LNCAP (cell line): ENCODE measurements at regions not wholly inside any gene's neighbourhood (a gene's known extent, or its start where the extent isn't known, plus 50 kb on each side); places are given as distances from the start of the nearest gene placed in this dataset.

Source experiments
- TF ChIP-seq, protein P1 (sequence below): fragments of 450-650 bp; IDR thresholded peaks from 2 replicates; pipeline ENCODE4 v1.5.1; 2017; ENCODE audit warnings: mild to moderate bottlenecking

DNA sequence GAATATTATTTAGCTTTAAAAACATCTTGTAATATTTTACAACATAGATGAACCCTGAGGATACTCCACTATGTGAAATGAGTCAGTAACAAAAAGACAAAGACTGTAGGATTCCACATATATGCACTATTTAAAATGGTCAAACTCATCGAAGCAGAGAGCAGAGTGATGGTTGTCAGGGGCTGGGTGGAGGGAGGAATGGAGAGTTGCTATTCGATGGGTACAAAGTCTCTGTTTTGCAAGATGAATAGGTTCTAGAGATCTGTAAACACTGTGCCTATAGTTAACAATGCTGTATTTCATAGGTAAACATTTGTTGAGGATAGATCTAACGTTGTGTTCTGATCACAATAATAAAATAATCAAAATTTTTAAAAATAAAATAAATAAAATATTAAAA, 1675.9 kb upstream of the CELF4 start:
- TF ChIP-seq, protein P1, sequence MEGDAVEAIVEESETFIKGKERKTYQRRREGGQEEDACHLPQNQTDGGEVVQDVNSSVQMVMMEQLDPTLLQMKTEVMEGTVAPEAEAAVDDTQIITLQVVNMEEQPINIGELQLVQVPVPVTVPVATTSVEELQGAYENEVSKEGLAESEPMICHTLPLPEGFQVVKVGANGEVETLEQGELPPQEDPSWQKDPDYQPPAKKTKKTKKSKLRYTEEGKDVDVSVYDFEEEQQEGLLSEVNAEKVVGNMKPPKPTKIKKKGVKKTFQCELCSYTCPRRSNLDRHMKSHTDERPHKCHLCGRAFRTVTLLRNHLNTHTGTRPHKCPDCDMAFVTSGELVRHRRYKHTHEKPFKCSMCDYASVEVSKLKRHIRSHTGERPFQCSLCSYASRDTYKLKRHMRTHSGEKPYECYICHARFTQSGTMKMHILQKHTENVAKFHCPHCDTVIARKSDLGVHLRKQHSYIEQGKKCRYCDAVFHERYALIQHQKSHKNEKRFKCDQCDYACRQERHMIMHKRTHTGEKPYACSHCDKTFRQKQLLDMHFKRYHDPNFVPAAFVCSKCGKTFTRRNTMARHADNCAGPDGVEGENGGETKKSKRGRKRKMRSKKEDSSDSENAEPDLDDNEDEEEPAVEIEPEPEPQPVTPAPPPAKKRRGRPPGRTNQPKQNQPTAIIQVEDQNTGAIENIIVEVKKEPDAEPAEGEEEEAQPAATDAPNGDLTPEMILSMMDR = no peak

DNA sequence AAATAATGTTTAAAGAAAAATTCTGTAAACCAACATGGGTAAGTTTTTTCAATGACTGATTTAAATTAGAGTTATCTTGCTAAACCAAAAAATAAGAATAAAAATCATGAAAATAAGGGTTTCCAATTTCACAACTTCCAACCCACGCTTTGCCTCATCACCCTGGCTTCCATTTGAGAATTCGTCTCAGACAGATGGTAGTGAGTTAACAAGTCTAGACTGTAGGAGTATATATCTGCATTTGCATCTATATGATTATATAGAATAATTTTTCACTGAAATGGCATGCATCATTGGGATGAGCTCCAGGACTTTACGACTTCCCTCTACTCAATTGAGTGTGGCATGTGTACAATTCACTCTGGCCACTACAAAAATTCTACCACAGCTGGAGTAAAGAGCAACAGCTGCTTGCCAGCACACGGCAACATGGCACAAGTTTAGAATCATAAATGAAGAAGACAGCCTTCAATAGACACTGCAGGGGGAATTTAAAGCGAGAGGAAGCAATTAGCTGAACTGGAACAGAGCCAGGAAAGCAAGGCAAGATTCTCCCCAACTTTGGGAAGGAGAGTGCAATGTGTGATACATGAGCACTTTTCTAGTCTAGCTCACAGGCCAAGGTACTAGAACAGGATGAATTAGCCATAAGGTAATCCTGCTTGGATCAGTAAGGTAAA, 1673.5 kb upstream of the CELF4 start:
- TF ChIP-seq, protein P1 = no peak

DNA sequence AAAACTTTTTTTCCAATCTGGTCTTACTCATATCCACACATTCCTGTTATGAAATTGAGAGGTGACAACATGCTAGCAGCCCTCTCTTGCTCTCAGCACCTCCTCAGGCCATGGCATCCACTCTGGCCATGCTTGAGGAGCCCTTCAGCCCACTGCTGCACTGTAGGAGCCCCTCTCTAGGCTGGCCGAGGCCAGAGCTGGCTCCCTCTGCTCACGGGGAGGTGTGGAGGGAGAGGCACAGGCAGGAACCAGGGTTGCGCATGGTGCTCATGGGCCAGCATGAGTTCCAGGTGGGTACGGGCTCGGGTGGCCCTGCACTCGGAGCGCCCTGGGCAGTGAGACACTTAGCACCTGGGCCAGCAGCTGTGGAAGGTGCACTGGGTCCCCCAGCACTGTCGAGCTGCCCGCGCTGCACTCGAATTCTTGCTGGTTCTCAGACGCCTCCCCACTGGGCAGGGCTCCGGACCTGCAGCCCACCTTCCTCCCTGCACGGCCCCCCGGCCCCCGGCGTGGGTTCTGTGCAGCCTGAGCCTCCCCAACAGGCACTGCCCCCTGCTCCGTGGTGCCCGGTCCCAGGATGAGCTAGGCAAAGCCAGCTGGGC, 1669.6 kb upstream of the CELF4 start:
- TF ChIP-seq, protein P1 = no peak

DNA sequence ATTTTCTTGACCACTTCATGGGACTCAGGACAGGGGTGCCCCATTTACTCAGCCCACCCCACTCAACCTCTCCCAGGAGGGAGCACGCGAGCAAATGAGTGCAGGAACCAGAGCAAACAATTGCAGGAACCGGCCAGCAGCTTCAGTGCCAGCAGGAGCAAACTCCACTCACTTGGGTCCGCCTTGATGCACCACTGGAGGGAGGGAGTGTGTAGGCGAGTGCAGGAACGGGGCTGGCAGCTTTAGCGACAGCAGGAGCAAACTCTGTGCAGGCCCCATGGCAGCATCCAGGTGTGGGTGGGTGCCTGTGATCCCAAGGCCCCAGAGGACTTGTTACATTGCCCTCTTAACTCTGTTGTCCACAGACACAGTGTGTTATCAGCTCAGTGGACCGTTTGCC, 1667.3 kb upstream of the CELF4 start:
- TF ChIP-seq, protein P1 = no peak

DNA sequence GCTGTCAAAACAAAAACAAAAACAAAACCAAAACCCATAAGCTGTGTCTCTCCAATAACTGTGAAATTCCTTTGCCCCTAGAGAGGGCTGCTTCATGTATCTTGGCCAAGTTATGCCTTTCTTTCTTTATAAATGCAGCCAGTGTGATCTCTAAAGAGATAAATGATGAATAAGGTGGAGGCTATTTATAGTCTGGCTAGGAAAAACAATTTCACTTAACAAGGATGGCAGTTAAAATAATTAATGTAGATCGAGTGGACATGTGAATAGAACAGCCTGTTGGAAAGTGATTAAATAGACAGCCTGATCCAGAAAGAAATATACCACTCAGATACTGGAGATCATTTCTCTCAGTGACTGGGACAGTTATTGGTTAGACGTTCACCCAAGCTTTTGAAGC, 1666.9 kb upstream of the CELF4 start:
- TF ChIP-seq, protein P1 = no peak

DNA sequence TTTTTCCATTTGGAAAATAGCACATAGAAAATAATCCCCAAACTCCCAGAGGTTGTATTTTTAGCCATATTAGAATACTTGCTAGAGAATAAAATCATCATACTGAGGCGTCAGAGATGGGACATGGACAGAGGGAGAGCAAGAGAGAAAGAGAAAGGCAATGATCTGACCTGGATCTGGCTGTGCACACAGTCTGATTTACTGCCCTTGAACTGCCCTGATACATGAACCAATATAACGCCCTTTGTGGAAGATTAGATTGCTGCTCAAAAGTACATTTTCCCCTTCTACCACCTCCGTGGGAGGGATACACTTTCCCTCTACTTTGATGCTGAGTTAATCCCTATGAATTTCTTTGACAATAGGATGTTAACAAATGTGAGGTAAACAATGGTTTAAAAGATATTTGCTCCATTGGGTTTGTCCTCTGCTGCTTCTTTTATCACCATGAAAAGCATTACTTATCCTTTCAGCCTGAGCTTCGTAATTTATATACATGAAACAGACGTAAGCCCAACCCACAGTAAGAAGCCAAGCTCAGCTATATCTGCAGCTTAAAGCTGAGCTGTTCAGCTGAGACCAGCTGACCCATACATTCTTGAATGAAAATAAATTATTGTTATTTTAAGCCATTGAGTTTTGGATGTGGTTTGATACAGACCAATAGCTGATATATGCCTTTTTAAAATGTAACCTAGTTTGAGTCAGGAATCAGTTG, 1664.6 kb upstream of the CELF4 start:
- TF ChIP-seq, protein P1 = no peak

DNA sequence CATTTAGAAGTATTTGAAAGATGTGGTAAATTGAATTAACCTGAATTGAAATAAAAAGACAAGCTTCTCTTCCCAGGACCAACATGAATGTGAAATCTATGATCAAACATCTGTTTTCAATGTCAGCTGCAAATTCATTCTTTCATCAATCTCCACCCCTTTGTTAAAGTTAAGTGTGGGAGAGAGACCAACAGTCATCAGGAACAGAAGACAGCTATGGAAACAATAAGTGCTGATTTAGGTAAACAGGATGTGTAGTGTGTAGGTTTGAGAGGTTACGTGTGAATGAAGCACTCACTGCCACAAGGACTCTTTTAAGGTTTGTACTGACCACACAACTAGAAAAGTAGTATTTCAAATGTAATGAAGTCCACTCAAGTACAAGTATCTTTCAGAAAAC, 1659.8 kb upstream of the CELF4 start:
- TF ChIP-seq, protein P1 = no peak
